ENCODE measurements at regions not wholly inside any gene's neighbourhood (a gene's known extent, or its start where the extent isn't known, plus 50 kb on each side); places are given as distances from the start of the nearest gene placed in this dataset.

GRCh38 chr10:112000466-112000865 is 183.1 kb downstream of the GPAM start:
- Histone ChIP-seq H3K9me3 (replicated peaks; ENCODE audit: control insufficient read depth, insufficient read depth, low read length) (no peaks in the 10 kb centered on the region), H3K9ac (ENCODE audit: control insufficient read depth, insufficient read depth, low read length) (no peak overlapping the region), H3K36me3 (ENCODE audit: control insufficient read depth in 2 of 2, insufficient read depth in 2 of 2, low read length in 1 of 2) (no peaks in the 10 kb centered on the region), H3K4me3 (no peak overlapping the region), H4K20me1 (ENCODE audit: control insufficient read depth, insufficient read depth) (no peaks in the 10 kb centered on the region), H3K79me2 (ENCODE audit: control insufficient read depth, insufficient read depth, low read length) (no peaks in the 10 kb centered on the region), H3K4me1 (ENCODE audit: control insufficient read depth, insufficient read depth, low read length) (no peaks in the 10 kb centered on the region), H3K27ac (ENCODE audit: control insufficient read depth, insufficient read depth) (no peak overlapping the region), H3K4me2 (ENCODE audit: control insufficient read depth, insufficient read depth) (no peak overlapping the region), H3K27me3 (replicated peaks in 1 of 2; ENCODE audit: control insufficient read depth in 2 of 2, insufficient read depth in 2 of 2, low read length in 1 of 2) (no peaks in the 10 kb centered on the region), H2AFZ (ENCODE audit: control insufficient read depth, low read depth, low read length) (no peak overlapping the region)
- BruUV-seq (replicated peaks), result no TSS peak
- ChIA-PET RAD21 (ENCODE audit: unreplicated experiment) (no interaction called here), SMC1A (ENCODE audit: uncharacterized antibody, unreplicated experiment) (no interaction called here), CTCF (no interaction called here), POLR2A (no interaction called here)
- FAIRE-seq (no peak), DNase-seq (ENCODE audit: low read depth, low spot score) (no peak), ATAC-seq (no peak)
- 18% methylated on average over 2 of the region's 2 CpGs for WGBS (ENCODE audit: insufficient coverage, insufficient replicate concordance, low lambda C conversion rate, missing lambda C conversion rate)
- in situ Hi-C loops (cut with MboI), result no loop called here
- intact Hi-C loops (cut with micrococcal nuclease; ENCODE audit: unreplicated experiment), result no loop called here
- TF ChIP-seq CHD2 (IDR thresholded peaks at IDR 0.05; ENCODE audit: borderline replicate concordance, low read depth, low read length) (no peak), ZNF592 (IDR thresholded peaks at IDR 0.05) (no peak), MLLT1 (IDR thresholded peaks at IDR 0.05) (no peak), BACH1 (IDR thresholded peaks at IDR 0.05; ENCODE audit: borderline replicate concordance) (no peak), PRDM15 (CRISPR knock-in tag; IDR thresholded peaks at IDR 0.05) (no peak), ZNF207 (IDR thresholded peaks at IDR 0.05; ENCODE audit: borderline replicate concordance) (no peak), CREM (IDR thresholded peaks at IDR 0.05; ENCODE audit: low read depth) (no peak), IKZF2 (IDR thresholded peaks at IDR 0.05) (no peak), LARP7 (IDR thresholded peaks at IDR 0.05) (no peak), SUPT20H (IDR thresholded peaks at IDR 0.05; ENCODE audit: borderline replicate concordance, control insufficient read depth, low read depth, low read length) (no peak), ELK1 (IDR thresholded peaks at IDR 0.05; ENCODE audit: low read depth, low read length) (no peak), PBX3 (IDR thresholded peaks at IDR 0.05; ENCODE audit: insufficient replicate concordance, low read depth, low read length) (no peak), SP1 (IDR thresholded peaks at IDR 0.05; ENCODE audit: low read depth, low read length) (no peak), NR2C2 (IDR thresholded peaks at IDR 0.05; ENCODE audit: borderline replicate concordance, control insufficient read depth, insufficient read length, low read depth) (no peak)
